GM12892 (cell line): ENCODE measurements at regions not wholly inside any gene's neighbourhood (a gene's known extent, or its start where the extent isn't known, plus 50 kb on each side); places are given as distances from the start of the nearest gene placed in this dataset.

Experiments used
- POLR2A ChIP-seq: IDR thresholded peaks from 2 replicates; pipeline ENCODE4 v1.6.1; 2011; ENCODE audit warnings: low read depth, low read length, control low read depth
- POLR2AphosphoS5 ChIP-seq: IDR thresholded peaks from 2 replicates; pipeline ENCODE4 v1.6.1; 2011; ENCODE audit warnings: low read depth, low read length, control low read depth
- TAF1 ChIP-seq: IDR thresholded peaks from 2 replicates; pipeline ENCODE4 v1.6.1; 2011; ENCODE audit warnings: low read depth, mild to moderate bottlenecking, control low read depth, low read length, borderline replicate concordance

- TF ChIP-seq POLR2A = no peak
- no peak for TF ChIP-seq POLR2AphosphoS5
- TF ChIP-seq TAF1 = no peak
These were observed 497.2 kb upstream of the ZEB2 start for GRCh38 chr2:145017149-145017548.
